ENCODE measurements at regions not wholly inside any gene's neighbourhood (a gene's known extent, or its start where the extent isn't known, plus 50 kb on each side); places are given as distances from the start of the nearest gene placed in this dataset.

GRCh38 chr4:137647375-137647774 is 115.1 kb upstream of the PCDH18 start:
- no peak for TF ChIP-seq CTCF (IDR thresholded peaks at IDR 0.05)
- no peak for TF ChIP-seq POLR2A (IDR thresholded peaks at IDR 0.05)
